ENCODE measurements at regions not wholly inside any gene's neighbourhood (a gene's known extent, or its start where the extent isn't known, plus 50 kb on each side); places are given as distances from the start of the nearest gene placed in this dataset.

GRCh38 chr11:112627588-112628045, 333.6 kb upstream of the NCAM1 start:
- no peak for ATAC-seq
- H3K36me3 ChIP-seq: no peaks in the 10 kb centered on the region
- no peak overlapping the region for H3K27ac ChIP-seq
- no peak overlapping the region for H3K4me3 ChIP-seq
- H3K27me3 ChIP-seq: peaks cover 3% of the 10 kb centered on the region
- H3K4me1 ChIP-seq: no peaks in the 10 kb centered on the region
- TF ChIP-seq POLR2A (IDR thresholded peaks at IDR 0.05): no peak
- no peak for TF ChIP-seq POLR2AphosphoS5 (IDR thresholded peaks at IDR 0.05)
- no peaks in the 10 kb centered on the region for H3K9me3 ChIP-seq
- 57 to 80% methylated on average over 1 to 2 of the region's 2 CpGs for WGBS, 2 donors (ENCODE audit: low coverage in 1 of 2)

DNA sequence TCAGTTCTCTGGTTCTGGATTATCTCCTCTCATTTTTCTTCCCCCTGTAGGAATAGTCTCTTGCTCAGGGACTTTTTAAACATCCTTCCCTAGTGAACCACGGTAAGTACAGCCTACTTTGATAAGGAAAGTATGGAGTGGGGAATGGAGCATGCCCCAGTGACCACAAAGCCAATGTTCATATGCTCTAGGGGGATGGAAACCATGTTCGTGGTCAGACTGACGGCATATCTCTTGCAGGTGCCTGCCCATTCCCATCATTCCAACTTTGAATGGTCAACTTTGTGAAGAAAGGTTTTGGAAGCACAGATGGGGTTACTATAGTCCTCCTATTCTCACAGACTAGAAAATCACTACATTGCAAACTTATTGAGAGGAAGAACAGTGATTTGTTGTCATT, 332.5 kb upstream of the NCAM1 start:
- H3K36me3 ChIP-seq: no peaks in the 10 kb centered on the region
- H3K4me3 ChIP-seq: no peak overlapping the region
- no peaks in the 10 kb centered on the region for H3K9me3 ChIP-seq
- H3K4me1 ChIP-seq: no peaks in the 10 kb centered on the region
- 71 to 89% methylated on average over 3 of the region's 3 CpGs for WGBS, 2 donors (ENCODE audit: low coverage in 1 of 2)
- TF ChIP-seq, protein P1, sequence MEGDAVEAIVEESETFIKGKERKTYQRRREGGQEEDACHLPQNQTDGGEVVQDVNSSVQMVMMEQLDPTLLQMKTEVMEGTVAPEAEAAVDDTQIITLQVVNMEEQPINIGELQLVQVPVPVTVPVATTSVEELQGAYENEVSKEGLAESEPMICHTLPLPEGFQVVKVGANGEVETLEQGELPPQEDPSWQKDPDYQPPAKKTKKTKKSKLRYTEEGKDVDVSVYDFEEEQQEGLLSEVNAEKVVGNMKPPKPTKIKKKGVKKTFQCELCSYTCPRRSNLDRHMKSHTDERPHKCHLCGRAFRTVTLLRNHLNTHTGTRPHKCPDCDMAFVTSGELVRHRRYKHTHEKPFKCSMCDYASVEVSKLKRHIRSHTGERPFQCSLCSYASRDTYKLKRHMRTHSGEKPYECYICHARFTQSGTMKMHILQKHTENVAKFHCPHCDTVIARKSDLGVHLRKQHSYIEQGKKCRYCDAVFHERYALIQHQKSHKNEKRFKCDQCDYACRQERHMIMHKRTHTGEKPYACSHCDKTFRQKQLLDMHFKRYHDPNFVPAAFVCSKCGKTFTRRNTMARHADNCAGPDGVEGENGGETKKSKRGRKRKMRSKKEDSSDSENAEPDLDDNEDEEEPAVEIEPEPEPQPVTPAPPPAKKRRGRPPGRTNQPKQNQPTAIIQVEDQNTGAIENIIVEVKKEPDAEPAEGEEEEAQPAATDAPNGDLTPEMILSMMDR (IDR thresholded peaks at IDR 0.05): no peak
- no peak for TF ChIP-seq EP300 (IDR thresholded peaks at IDR 0.05)
- TF ChIP-seq POLR2A (IDR thresholded peaks at IDR 0.05): no peak
- no peak for TF ChIP-seq POLR2AphosphoS5 (IDR thresholded peaks at IDR 0.05)
- no peak for ATAC-seq
- H3K27me3 ChIP-seq: peaks cover 3% of the 10 kb centered on the region
- H3K27ac ChIP-seq: no peak overlapping the region

DNA sequence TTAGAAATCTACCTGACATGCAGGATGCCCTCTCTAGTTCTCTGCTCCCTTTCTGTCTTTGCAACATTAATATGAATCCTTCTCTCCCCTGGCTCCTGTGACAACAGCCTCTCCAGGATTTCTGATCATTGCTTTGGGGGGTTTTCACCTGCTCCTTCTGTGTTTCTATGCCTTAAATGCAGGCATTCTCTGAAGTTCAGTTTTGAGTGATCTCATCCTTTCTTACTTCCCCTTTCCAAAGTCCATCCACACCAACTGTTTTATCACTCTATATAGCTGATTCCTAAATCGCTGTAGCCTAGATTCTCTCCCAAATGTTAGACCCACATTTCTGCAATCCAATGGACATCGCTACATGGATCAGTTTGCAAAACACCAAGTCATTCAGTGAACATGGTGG, 330.7 kb upstream of the NCAM1 start:
- H3K27me3 ChIP-seq: peaks cover 3% of the 10 kb centered on the region
- WGBS, 2 donors (ENCODE audit: low coverage in 1 of 2): 100% methylated on average over 1 of the region's 2 CpGs
- TF ChIP-seq POLR2A (IDR thresholded peaks at IDR 0.05) (no peak), POLR2AphosphoS5 (IDR thresholded peaks at IDR 0.05) (no peak), EP300 (IDR thresholded peaks at IDR 0.05) (no peak)
- TF ChIP-seq, protein P1 (IDR thresholded peaks at IDR 0.05): no peak
- no peaks in the 10 kb centered on the region for H3K9me3 ChIP-seq
- no peak for ATAC-seq
- no peaks in the 10 kb centered on the region for H3K36me3 ChIP-seq
- no peak overlapping the region for H3K4me3 ChIP-seq
- no peaks in the 10 kb centered on the region for H3K4me1 ChIP-seq
- no peak overlapping the region for H3K27ac ChIP-seq

- no peaks in the 10 kb centered on the region for H3K4me1 ChIP-seq
- no peaks in the 10 kb centered on the region for H3K36me3 ChIP-seq
- no peak overlapping the region for H3K27ac ChIP-seq
- no peak overlapping the region for H3K4me3 ChIP-seq
- no peak for ATAC-seq
- H3K9me3 ChIP-seq: no peaks in the 10 kb centered on the region
- H3K27me3 ChIP-seq: peaks cover 3% of the 10 kb centered on the region
- TF ChIP-seq, protein P1 (IDR thresholded peaks at IDR 0.05): no peak
- TF ChIP-seq POLR2A (IDR thresholded peaks at IDR 0.05): no peak
Observed at GRCh38 chr11:112631333-112631732, 329.9 kb upstream of the NCAM1 start.

DNA sequence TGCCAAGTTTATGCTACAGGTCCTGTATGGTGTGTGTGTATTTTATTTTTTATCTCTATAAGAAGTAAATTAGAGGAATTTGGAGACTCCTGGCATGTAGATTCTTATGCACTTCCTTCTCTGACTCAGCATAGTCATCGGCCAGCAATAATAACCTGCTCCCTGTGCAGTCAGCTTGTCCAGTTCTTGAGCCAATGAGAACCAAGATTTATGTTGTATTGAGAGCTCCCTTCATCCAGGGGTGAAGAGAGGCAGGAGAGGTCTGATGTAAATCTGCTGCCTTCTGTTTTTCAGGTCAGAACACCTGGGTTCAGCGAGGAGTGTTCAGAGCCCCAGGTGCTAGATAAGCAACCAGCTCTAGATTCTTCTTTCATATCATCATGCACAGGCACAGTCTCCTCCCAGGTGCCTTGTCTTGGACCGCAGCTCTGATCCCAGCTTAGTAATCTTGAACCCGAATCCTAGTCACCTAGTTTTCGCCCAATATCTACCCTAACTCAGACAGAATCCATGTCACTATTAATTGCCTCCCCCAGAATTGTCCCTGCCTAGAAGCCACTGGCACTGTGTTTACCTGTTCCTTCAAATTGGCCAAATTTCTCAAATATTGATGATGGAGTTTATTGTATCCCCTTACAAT, 328.2 kb upstream of the NCAM1 start:
- WGBS, 2 donors (ENCODE audit: low coverage in 1 of 2): 65 to 85% methylated on average over 5 of the region's 5 CpGs
- no peak overlapping the region for H3K27ac ChIP-seq
- H3K4me1 ChIP-seq: no peaks in the 10 kb centered on the region
- no peak overlapping the region for H3K4me3 ChIP-seq
- no peak for ATAC-seq
- no peaks in the 10 kb centered on the region for H3K36me3 ChIP-seq
- TF ChIP-seq, protein P1 (IDR thresholded peaks at IDR 0.05): no peak
- TF ChIP-seq EP300 (IDR thresholded peaks at IDR 0.05) (no peak), POLR2A (IDR thresholded peaks at IDR 0.05) (no peak), POLR2AphosphoS5 (IDR thresholded peaks at IDR 0.05) (no peak)
- H3K9me3 ChIP-seq: no peaks in the 10 kb centered on the region
- peaks cover 9% of the 10 kb centered on the region for H3K27me3 ChIP-seq
